DMS79 treated with DMSO at 0.1 percent for 48 hours (cell line): ENCODE measurements at regions not wholly inside any gene's neighbourhood (a gene's known extent, or its start where the extent isn't known, plus 50 kb on each side); places are given as distances from the start of the nearest gene placed in this dataset.
"Not testable (repeated sequence)": the region's sequence is repeated elsewhere in the genome, so short reads cannot be mapped to it uniquely, and the experiment has no call there.

Source experiments
- DNase-seq: peaks from one replicate; lab custom pipeline; 2025; lab: John Stamatoyannopoulos, UW

DNA sequence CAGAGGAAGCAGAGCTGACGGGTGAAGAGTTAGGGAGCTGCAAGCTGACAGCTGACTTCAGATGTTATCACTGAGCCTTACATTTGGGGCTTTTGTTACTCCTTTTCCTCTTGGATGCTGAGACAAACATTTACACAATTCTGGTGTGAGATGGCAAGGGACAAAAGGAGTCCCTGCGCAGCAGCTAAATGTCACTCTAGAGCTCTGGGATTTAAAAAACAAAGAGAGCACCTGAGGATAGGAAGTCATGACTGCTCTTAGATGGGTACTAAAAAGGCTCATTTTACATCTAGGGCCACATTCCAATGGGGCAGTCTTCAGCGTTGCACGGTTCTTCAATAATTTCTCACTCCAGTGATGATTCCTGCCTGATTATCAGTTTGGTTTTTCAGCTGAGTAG lies 204.5 kb downstream of the RAB38 start:
- DNase-seq, result no peak

GRCh38 chr11:87967459-87967858 lies 207.8 kb downstream of the RAB38 start:
- DNase-seq, result no peak

- no peak for DNase-seq
Observed at GRCh38 chr11:87966694-87967093, 208.5 kb downstream of the RAB38 start.

DNA sequence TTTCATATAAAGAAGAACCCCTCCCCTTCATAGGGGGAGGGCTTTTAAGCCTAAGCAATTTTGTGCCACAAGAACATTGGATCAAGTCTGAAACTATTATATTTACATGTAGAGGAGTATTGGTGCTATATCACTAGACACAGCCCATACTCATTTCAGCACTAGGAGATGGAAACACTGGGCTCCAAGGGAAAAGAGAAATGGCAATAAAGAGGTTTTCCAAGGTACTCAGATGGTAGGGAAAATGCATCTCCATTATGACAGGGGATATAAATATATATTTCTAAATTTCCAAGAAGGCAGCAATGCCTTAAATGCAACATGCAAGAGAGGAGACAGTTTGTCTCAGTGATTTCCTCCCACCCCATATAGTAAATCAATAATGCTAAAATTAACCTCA lies 209.0 kb downstream of the RAB38 start:
- DNase-seq, result no peak

GRCh38 chr11:87961606-87962005 lies 213.6 kb downstream of the RAB38 start:
- DNase-seq, result no peak

DNA sequence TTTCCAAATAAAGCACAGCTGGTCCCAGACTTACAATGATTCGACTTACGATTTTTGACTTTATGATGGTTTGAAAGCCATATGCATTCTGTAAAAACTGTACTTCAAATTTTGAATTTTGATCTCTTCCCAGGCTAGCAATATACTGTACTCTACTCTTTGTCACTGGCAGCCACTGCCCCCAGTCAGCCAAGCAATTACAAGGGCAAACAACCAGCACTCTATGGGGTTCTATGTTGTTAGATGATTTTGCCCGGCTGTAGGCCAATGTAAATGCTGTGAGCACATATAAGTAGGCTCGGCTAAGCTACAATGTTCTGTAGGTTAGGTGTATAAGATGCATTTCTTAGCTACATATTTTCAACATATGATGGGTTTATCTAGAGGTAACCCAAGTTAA lies 217.3 kb downstream of the RAB38 start:
- DNase-seq, result no peak

GRCh38 chr11:87954476-87954875 lies 220.8 kb downstream of the RAB38 start:
- DNase-seq, result no peak

GRCh38 chr11:87942786-87943185 lies 232.5 kb downstream of the RAB38 start:
- no peak for DNase-seq

- DNase-seq, result no peak
Observed at GRCh38 chr11:87934182-87934581, 241.1 kb downstream of the RAB38 start.

DNA sequence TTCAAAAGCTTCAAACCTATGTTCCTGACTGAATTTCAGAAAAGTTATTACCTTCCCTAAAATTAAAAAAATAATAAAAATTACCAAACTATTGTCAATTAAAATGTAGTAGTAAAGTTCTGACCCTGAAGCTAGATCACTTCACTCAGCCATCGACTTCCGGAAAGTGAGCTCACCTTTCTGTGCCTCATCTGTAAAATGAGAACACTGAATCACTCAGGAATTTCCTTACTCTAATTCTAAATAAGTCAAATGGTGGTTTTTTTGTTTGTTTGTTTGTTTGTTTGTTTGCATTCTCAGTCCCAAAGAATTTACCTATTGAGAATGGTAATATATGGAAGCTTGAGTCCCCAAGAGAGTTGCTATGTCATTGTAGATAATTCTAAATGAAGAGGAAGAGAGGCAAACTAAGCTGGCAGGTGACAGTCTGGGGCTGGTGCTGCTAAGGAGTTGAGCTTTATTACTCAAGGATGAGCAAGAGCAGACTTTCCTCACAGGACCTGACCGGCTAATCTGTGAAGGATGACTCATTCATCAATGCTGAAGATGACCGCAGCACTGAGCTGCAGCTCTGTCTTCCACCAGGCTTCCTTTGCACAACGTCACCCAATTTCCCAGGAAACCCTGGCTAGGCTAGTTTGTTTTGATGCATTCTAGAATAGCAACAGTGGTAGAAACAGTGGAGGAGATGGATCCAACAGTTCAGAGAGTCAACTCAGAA lies 248.8 kb downstream of the RAB38 start:
- DNase-seq, result no peak

- no peak for DNase-seq
Observed at GRCh38 chr11:87924125-87924524, 251.1 kb downstream of the RAB38 start.

DNA sequence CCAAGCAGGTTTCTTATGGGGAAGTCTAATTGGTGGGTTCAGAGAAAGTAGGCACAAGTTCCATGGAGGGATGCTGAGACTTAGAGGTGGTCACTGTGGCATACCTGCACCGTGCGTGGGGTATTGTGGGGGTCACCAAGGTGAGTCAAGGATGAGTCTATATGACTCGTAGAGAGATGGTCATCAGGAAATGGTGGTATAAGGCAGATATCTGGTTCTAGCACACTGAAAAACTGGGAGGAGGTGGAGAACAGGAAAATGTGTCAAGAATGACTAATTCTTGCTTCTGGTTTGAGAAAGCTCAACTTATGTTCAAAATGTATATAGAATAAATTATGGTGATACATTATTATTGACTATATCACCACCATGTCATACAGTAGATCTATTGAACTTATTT lies 258.1 kb downstream of the RAB38 start:
- no peak for DNase-seq

DNA sequence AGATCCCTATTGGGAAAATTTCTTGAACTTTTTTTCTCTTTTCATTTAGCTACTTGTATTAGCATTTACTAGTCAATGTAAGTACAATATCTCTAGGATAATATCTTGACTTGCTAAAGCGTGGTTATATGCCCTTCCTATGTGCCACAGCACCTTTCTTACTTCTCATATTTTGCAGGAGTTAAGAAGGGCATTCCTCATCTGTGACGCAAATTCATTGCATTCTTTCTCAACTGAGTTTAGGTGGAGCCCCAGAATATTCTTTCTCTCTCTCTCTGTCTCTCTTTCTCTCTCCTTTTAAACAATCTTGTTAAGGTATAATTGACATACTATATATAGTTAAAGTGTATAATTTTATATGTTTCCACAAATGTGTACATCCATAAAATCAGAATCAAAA lies 266.1 kb downstream of the RAB38 start:
- no peak for DNase-seq

GRCh38 chr11:87908086-87908485 lies 267.2 kb downstream of the RAB38 start:
- DNase-seq, result no peak

GRCh38 chr11:87903345-87903744 lies 271.9 kb downstream of the RAB38 start:
- no peak for DNase-seq

GRCh38 chr11:87901341-87901740 lies 273.9 kb downstream of the RAB38 start:
- DNase-seq, result no peak

DNA sequence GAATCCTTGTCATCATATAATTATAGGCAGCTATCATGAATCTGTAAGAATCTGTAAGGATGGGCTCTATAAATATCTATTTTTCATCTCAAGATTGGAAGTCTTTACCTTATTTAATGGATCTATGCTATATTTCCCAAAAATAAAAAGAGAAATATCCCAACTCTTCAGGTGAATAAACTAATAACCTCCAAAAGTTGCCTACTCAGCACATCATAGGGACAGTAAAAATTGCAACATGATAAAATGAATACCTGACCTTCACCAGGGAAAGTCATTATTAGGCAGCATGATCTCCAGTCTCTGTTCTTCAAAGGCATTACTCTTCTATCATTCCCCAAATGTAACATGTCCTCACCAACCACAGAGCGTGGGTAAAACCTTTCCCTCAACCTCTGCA lies 277.3 kb downstream of the RAB38 start:
- no peak for DNase-seq

DNA sequence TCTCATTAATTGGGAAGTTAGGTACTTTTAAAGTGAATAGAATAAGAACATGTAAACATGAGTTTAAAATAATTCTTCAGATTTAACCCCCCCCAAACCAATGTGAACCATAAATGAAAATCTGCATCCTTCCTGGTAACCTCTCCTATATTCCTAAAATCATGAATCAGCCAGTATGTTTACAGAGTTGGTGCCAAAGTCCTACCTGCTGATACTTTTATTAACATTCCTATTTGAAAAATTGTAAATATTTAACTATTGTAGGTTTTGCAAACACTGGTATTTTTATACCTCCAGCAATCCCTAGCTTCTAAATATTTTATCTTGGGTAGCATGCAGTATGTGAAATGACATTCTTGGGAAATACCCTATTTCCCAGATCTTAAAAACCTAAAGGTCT lies 278.2 kb downstream of the RAB38 start:
- no peak for DNase-seq

DNA sequence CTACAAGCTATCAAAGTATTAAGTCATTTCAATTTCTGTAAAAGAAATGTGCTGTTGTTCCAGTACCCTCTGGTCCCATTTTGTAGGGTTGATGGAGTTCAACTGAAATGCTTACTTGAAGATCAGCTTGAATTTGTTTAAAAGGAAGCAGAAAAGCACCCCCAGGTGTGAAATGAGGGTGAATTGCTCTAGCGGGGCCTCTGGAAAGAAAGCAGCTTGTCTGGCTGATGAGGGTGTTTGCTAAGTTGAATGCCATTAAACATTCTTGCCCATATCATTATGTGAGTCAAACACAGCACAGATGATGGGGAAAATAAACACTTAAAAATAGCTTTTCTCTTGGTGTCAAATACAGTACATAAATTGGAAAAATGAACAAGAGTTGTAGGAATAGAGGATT lies 280.3 kb downstream of the RAB38 start:
- DNase-seq, result no peak

- DNase-seq, result no peak
Observed at GRCh38 chr11:87892291-87892690, 283.0 kb downstream of the RAB38 start.

- DNase-seq, result no peak
Observed at GRCh38 chr11:87889126-87889525, 286.1 kb downstream of the RAB38 start.

- DNase-seq, result not testable (repeated sequence)
Observed at GRCh38 chr11:87885084-87885483, 290.2 kb downstream of the RAB38 start.

- DNase-seq, result no peak
Observed at GRCh38 chr11:87879118-87879517, 296.1 kb downstream of the RAB38 start.

GRCh38 chr11:87878373-87878825 lies 296.8 kb downstream of the RAB38 start:
- DNase-seq, result no peak
